GM23338 (cell line): ENCODE measurements at regions not wholly inside any gene's neighbourhood (a gene's known extent, or its start where the extent isn't known, plus 50 kb on each side); places are given as distances from the start of the nearest gene placed in this dataset.

Experiments used
- ATAC-seq: fragments of 200-7000 bp; cut with Tn5 transposase; 3 replicates; pipeline ENCODE4 v1.9.1; 2020
- DNase-seq: peaks from one replicate; pipeline ENCODE4 v3.0.0-alpha.2; 2015; ENCODE audit warnings: low spot score
- H2AFZ ChIP-seq: fragments of 200-600 bp; sonication (generic); 2 replicates; pipeline ENCODE4 v1.8.0; 2016; ENCODE audit warnings: antibody characterized with exemption, mild to moderate bottlenecking, moderate library complexity
- H3F3A ChIP-seq: fragments of 200-600 bp; sonication (generic); replicated peaks from 2 replicates; pipeline ENCODE4 v1.8.0; 2017; ENCODE audit warnings: antibody characterized with exemption, mixed run types, low read depth
- H3K27ac ChIP-seq: fragments of 200-600 bp; sonication (generic); 2 replicates; pipeline ENCODE4 v1.6.1; 2016; ENCODE audit warnings: low read depth
- H3K27me3 ChIP-seq: fragments of 200-600 bp; sonication (generic); 2 replicates; pipeline ENCODE4 v1.8.0; 2016; ENCODE audit warnings: mild to moderate bottlenecking, mixed run types, moderate library complexity; ENCODE audit not compliant: insufficient read depth
- H3K36me3 ChIP-seq: fragments of 200-600 bp; sonication (generic); 2 replicates; pipeline ENCODE4 v1.8.0; 2016; ENCODE audit warnings: mild to moderate bottlenecking; ENCODE audit not compliant: insufficient read depth
- H3K4me1 ChIP-seq: fragments of 200-600 bp; sonication (generic); 2 replicates; pipeline ENCODE4 v1.8.0; 2016; ENCODE audit warnings: mild to moderate bottlenecking, moderate library complexity; ENCODE audit not compliant: insufficient read depth
- H3K4me2 ChIP-seq: fragments of 200-600 bp; sonication (generic); 2 replicates; pipeline ENCODE4 v1.7.1; 2017; ENCODE audit warnings: mixed run types
- H3K4me3 ChIP-seq: fragments of 200-600 bp; sonication (generic); 2 replicates; pipeline ENCODE4 v1.6.1; 2016; ENCODE audit warnings: mixed run types
- H3K79me2 ChIP-seq: fragments of 200-600 bp; sonication (generic); replicated peaks from 2 replicates; pipeline ENCODE4 v1.8.0; 2017; ENCODE audit warnings: mild to moderate bottlenecking; ENCODE audit not compliant: insufficient read depth
- H3K9me2 ChIP-seq: fragments of 200-600 bp; sonication (generic); 2 replicates; pipeline ENCODE4 v1.8.0; 2017; ENCODE audit not compliant: insufficient read depth
- H4K20me1 ChIP-seq: fragments of 200-600 bp; sonication (generic); replicated peaks from 2 replicates; pipeline ENCODE4 v1.8.0; 2017; ENCODE audit warnings: mild to moderate bottlenecking; ENCODE audit not compliant: insufficient read depth
- H3K27ac Mint-ChIP-seq: 2 replicates; pipeline ENCODE4 v1.8.0; 2020; ENCODE audit warnings: inconsistent platforms, mild to moderate bottlenecking, moderate library complexity, mixed read lengths
- H3K27me3 Mint-ChIP-seq: 3 replicates; pipeline ENCODE4 v1.8.0; 2022; ENCODE audit warnings: low read depth, mild to moderate bottlenecking, moderate library complexity, mixed read lengths, inconsistent platforms; ENCODE audit not compliant: insufficient read depth, poor library complexity
- H3K36me3 Mint-ChIP-seq: 3 replicates; pipeline ENCODE4 v1.8.0; 2021; ENCODE audit warnings: low read depth, mild to moderate bottlenecking, inconsistent platforms, moderate library complexity, mixed read lengths
- H3K4me1 Mint-ChIP-seq: 3 replicates; pipeline ENCODE4 v1.8.0; 2020; ENCODE audit warnings: mild to moderate bottlenecking, inconsistent platforms, mixed read lengths
- H3K4me3 Mint-ChIP-seq: 3 replicates; pipeline ENCODE4 v1.8.0; 2021; ENCODE audit warnings: moderate library complexity, mild to moderate bottlenecking, inconsistent platforms, mixed read lengths
- H3K9me3 Mint-ChIP-seq: 3 replicates; pipeline ENCODE4 v1.8.0; 2020; ENCODE audit warnings: moderate library complexity, mild to moderate bottlenecking, inconsistent platforms, mixed read lengths
- CREB1 ChIP-seq: fragments of 250-450 bp; sonication (Bioruptor Pico); IDR thresholded peaks from 2 replicates; pipeline ENCODE4 v1.5.0; 2020; ENCODE audit warnings: low read depth, mild to moderate bottlenecking, moderate library complexity
- EZH2 ChIP-seq: fragments of 200-600 bp; sonication (generic); IDR thresholded peaks from one replicate; pipeline ENCODE4 v1.8.0; 2017; ENCODE audit warnings: antibody characterized with exemption, mild to moderate bottlenecking, low read depth; ENCODE audit not compliant: unreplicated experiment
- EZH2phosphoT487 ChIP-seq: fragments of 200-600 bp; sonication (generic); IDR thresholded peaks from one replicate; pipeline ENCODE4 v1.8.1; 2018; ENCODE audit warnings: antibody characterized with exemption; ENCODE audit not compliant: unreplicated experiment
- JUNB ChIP-seq: IDR thresholded peaks from one replicate; pipeline ENCODE4 v1.6.1; 2016; ENCODE audit warnings: antibody characterized with exemption; ENCODE audit not compliant: unreplicated experiment
- NANOG ChIP-seq: IDR thresholded peaks from 2 replicates; pipeline ENCODE4 v1.6.1; 2016; ENCODE audit warnings: antibody characterized with exemption, borderline replicate concordance
- POLR2AphosphoS5 ChIP-seq: IDR thresholded peaks from 2 replicates; pipeline ENCODE4 v1.6.1; 2016; ENCODE audit warnings: antibody characterized with exemption, low read depth
- STAT1 ChIP-seq: IDR thresholded peaks from one replicate; pipeline ENCODE4 v1.6.1; 2016; ENCODE audit warnings: antibody characterized with exemption; ENCODE audit not compliant: unreplicated experiment
- ZNF114 ChIP-seq: fragments of 250-450 bp; sonication (Bioruptor Pico); IDR thresholded peaks from 2 replicates; pipeline ENCODE4 v1.5.0; 2020; ENCODE audit warnings: mild to moderate bottlenecking, moderate library complexity
- ZNF331 ChIP-seq: fragments of 250-450 bp; sonication (Bioruptor Pico); IDR thresholded peaks from 2 replicates; pipeline ENCODE4 v1.5.0; 2020; ENCODE audit warnings: low read depth, mild to moderate bottlenecking, moderate library complexity
- TF ChIP-seq, protein P1 (sequence below): IDR thresholded peaks from 2 replicates; pipeline ENCODE4 v1.6.1; 2016; ENCODE audit warnings: antibody characterized with exemption
- TF ChIP-seq, protein P2 (sequence below): fragments of 250-450 bp; sonication (Bioruptor Pico); IDR thresholded peaks from 2 replicates; pipeline ENCODE4 v1.5.0; 2020; ENCODE audit warnings: mild to moderate bottlenecking, moderate library complexity
- TF ChIP-seq, protein P3 (sequence below): IDR thresholded peaks from one replicate; pipeline ENCODE4 v1.6.1; 2018; ENCODE audit warnings: antibody characterized with exemption; ENCODE audit not compliant: unreplicated experiment
- TF ChIP-seq, protein P4 (sequence below), 2 experiments: fragments of 200-600 bp in 1 of 2; sonication (generic) in 1 of 2; conservative IDR thresholded peaks; 2 replicates each; pipeline versions ENCODE4 v1.5.1 to v1.6.1; 2016 to 2017; ENCODE audit warnings: antibody characterized with exemption in 2 of 2, low read depth in 2 of 2, mild to moderate bottlenecking in 2 of 2, moderate library complexity in 1 of 2

DNA sequence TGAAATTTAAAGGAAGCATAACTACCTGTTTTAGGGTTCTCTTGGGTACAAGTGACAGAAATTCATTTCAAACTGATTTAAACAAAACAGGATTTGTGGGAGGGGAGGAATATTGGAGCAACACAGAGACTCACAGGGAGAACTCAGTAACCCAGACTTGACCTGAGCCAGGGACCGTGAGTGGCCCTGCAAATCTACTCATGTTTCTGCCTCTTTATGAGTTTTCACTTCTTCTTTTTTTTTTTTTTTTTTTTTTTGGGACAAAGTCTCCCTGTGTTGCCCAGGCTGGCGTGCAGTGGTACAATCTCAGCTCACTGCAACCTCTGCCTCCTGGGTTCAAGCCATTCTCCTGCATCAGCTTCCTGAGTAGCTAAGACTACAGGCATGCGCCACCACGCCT is 405.6 kb upstream of the ZNF608 start:
- no peaks in the 10 kb centered on the region for H3K9me3 Mint-ChIP-seq

More for the DNA sequence above, 405.6 kb upstream of the ZNF608 start:
- 0 out of 2 replicates have a peak overlapping the region, but pooled peaks have one; percentile 7 for H3K4me3 ChIP-seq
- peak overlapping the region; percentile 30 for H3K27ac ChIP-seq
- ATAC-seq: peak; percentile 50
- Mint-ChIP-seq H3K4me3 (no peak overlapping the region), H3K36me3 (no peaks in the 10 kb centered on the region; the same call in 2 of the 3 replicates), H3K27me3 (no peaks in the 10 kb centered on the region), H3K4me1 (peaks cover 54% of the 10 kb centered on the region), H3K27ac (peak overlapping the region; percentile 88)
- H3K27me3 ChIP-seq: no peaks in the 10 kb centered on the region
- H3K36me3 ChIP-seq: no peaks in the 10 kb centered on the region
- H3K4me1 ChIP-seq: peaks cover 54% of the 10 kb centered on the region
- DNase-seq: no peak
- H3K9me2 ChIP-seq: no peaks in the 10 kb centered on the region
- no peaks in the 10 kb centered on the region for H3K79me2 ChIP-seq
- no peaks in the 10 kb centered on the region for H4K20me1 ChIP-seq
- no peak overlapping the region for H2AFZ ChIP-seq
- no peaks in the 10 kb centered on the region; the same call in 1 of the 2 replicates for H3F3A ChIP-seq
- TF ChIP-seq, protein P1, sequence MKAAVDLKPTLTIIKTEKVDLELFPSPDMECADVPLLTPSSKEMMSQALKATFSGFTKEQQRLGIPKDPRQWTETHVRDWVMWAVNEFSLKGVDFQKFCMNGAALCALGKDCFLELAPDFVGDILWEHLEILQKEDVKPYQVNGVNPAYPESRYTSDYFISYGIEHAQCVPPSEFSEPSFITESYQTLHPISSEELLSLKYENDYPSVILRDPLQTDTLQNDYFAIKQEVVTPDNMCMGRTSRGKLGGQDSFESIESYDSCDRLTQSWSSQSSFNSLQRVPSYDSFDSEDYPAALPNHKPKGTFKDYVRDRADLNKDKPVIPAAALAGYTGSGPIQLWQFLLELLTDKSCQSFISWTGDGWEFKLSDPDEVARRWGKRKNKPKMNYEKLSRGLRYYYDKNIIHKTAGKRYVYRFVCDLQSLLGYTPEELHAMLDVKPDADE: no peak
- TF ChIP-seq JUNB: no peak
- TF ChIP-seq EZH2: no peak
- TF ChIP-seq, protein P2, sequence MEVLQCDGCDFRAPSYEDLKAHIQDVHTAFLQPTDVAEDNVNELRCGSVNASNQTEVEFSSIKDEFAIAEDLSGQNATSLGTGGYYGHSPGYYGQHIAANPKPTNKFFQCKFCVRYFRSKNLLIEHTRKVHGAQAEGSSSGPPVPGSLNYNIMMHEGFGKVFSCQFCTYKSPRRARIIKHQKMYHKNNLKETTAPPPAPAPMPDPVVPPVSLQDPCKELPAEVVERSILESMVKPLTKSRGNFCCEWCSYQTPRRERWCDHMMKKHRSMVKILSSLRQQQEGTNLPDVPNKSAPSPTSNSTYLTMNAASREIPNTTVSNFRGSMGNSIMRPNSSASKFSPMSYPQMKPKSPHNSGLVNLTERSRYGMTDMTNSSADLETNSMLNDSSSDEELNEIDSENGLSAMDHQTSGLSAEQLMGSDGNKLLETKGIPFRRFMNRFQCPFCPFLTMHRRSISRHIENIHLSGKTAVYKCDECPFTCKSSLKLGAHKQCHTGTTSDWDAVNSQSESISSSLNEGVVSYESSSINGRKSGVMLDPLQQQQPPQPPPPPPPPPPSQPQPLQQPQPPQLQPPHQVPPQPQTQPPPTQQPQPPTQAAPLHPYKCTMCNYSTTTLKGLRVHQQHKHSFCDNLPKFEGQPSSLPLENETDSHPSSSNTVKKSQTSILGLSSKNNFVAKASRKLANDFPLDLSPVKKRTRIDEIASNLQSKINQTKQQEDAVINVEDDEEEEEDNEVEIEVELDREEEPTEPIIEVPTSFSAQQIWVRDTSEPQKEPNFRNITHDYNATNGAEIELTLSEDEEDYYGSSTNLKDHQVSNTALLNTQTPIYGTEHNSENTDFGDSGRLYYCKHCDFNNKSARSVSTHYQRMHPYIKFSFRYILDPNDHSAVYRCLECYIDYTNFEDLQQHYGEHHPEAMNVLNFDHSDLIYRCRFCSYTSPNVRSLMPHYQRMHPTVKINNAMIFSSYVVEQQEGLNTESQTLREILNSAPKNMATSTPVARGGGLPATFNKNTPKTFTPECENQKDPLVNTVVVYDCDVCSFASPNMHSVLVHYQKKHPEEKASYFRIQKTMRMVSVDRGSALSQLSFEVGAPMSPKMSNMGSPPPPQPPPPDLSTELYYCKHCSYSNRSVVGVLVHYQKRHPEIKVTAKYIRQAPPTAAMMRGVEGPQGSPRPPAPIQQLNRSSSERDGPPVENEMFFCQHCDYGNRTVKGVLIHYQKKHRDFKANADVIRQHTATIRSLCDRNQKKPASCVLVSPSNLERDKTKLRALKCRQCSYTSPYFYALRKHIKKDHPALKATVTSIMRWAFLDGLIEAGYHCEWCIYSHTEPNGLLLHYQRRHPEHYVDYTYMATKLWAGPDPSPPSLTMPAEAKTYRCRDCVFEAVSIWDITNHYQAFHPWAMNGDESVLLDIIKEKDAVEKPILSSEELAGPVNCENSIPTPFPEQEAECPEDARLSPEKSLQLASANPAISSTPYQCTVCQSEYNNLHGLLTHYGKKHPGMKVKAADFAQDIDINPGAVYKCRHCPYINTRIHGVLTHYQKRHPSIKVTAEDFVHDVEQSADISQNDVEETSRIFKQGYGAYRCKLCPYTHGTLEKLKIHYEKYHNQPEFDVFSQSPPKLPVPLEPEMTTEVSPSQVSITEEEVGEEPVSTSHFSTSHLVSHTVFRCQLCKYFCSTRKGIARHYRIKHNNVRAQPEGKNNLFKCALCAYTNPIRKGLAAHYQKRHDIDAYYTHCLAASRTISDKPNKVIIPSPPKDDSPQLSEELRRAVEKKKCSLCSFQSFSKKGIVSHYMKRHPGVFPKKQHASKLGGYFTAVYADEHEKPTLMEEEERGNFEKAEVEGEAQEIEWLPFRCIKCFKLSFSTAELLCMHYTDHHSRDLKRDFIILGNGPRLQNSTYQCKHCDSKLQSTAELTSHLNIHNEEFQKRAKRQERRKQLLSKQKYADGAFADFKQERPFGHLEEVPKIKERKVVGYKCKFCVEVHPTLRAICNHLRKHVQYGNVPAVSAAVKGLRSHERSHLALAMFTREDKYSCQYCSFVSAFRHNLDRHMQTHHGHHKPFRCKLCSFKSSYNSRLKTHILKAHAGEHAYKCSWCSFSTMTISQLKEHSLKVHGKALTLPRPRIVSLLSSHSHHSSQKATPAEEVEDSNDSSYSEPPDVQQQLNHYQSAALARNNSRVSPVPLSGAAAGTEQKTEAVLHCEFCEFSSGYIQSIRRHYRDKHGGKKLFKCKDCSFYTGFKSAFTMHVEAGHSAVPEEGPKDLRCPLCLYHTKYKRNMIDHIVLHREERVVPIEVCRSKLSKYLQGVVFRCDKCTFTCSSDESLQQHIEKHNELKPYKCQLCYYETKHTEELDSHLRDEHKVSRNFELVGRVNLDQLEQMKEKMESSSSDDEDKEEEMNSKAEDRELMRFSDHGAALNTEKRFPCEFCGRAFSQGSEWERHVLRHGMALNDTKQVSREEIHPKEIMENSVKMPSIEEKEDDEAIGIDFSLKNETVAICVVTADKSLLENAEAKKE (CRISPR knock-in tag): no peak
- TF ChIP-seq ZNF114 (CRISPR knock-in tag): no peak
- TF ChIP-seq, protein P3, sequence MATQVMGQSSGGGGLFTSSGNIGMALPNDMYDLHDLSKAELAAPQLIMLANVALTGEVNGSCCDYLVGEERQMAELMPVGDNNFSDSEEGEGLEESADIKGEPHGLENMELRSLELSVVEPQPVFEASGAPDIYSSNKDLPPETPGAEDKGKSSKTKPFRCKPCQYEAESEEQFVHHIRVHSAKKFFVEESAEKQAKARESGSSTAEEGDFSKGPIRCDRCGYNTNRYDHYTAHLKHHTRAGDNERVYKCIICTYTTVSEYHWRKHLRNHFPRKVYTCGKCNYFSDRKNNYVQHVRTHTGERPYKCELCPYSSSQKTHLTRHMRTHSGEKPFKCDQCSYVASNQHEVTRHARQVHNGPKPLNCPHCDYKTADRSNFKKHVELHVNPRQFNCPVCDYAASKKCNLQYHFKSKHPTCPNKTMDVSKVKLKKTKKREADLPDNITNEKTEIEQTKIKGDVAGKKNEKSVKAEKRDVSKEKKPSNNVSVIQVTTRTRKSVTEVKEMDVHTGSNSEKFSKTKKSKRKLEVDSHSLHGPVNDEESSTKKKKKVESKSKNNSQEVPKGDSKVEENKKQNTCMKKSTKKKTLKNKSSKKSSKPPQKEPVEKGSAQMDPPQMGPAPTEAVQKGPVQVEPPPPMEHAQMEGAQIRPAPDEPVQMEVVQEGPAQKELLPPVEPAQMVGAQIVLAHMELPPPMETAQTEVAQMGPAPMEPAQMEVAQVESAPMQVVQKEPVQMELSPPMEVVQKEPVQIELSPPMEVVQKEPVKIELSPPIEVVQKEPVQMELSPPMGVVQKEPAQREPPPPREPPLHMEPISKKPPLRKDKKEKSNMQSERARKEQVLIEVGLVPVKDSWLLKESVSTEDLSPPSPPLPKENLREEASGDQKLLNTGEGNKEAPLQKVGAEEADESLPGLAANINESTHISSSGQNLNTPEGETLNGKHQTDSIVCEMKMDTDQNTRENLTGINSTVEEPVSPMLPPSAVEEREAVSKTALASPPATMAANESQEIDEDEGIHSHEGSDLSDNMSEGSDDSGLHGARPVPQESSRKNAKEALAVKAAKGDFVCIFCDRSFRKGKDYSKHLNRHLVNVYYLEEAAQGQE: no peak
- no peak for TF ChIP-seq POLR2AphosphoS5
- no peak for TF ChIP-seq STAT1
- no peak for TF ChIP-seq ZNF331 (CRISPR knock-in tag)
- TF ChIP-seq, protein P4, sequence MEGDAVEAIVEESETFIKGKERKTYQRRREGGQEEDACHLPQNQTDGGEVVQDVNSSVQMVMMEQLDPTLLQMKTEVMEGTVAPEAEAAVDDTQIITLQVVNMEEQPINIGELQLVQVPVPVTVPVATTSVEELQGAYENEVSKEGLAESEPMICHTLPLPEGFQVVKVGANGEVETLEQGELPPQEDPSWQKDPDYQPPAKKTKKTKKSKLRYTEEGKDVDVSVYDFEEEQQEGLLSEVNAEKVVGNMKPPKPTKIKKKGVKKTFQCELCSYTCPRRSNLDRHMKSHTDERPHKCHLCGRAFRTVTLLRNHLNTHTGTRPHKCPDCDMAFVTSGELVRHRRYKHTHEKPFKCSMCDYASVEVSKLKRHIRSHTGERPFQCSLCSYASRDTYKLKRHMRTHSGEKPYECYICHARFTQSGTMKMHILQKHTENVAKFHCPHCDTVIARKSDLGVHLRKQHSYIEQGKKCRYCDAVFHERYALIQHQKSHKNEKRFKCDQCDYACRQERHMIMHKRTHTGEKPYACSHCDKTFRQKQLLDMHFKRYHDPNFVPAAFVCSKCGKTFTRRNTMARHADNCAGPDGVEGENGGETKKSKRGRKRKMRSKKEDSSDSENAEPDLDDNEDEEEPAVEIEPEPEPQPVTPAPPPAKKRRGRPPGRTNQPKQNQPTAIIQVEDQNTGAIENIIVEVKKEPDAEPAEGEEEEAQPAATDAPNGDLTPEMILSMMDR (conservative IDR thresholded peaks at IDR 0.05; ENCODE audit: low read depth in 2 of 2): no peak
- no peak for TF ChIP-seq CREB1 (CRISPR knock-in tag)
- TF ChIP-seq NANOG: no peak
- TF ChIP-seq EZH2phosphoT487: no peak
- H3K4me2 ChIP-seq: peak overlapping the region; percentile 58
